ENCODE measurements at regions not wholly inside any gene's neighbourhood (a gene's known extent, or its start where the extent isn't known, plus 50 kb on each side); places are given as distances from the start of the nearest gene placed in this dataset.

GRCh38 chr9:11779971-11780370 is 913.2 kb upstream of the TYRP1 start:
- no peak for TF ChIP-seq CTCF (conservative IDR thresholded peaks at IDR 0.05; ENCODE audit: low read length)
- TF ChIP-seq EZH2phosphoT487 (IDR thresholded peaks at IDR 0.05; ENCODE audit: borderline replicate concordance, low read depth, low read length), result no peak
- DNase-seq (ENCODE audit: low spot score), result no peak
- Histone ChIP-seq H3K27ac (ENCODE audit: low read depth, low read length, poor library complexity, severe bottlenecking) (no peak overlapping the region), H3K79me2 (ENCODE audit: insufficient read depth, low read depth, low read length) (no peaks in the 10 kb centered on the region), H3K9me2 (ENCODE audit: insufficient read depth, low read length) (no peaks in the 10 kb centered on the region), H3K36me3 (ENCODE audit: insufficient read depth, low read length) (no peaks in the 10 kb centered on the region), H4K20me1 (ENCODE audit: insufficient read depth, low read length) (no peaks in the 10 kb centered on the region), H2AFZ (ENCODE audit: low read length) (no peak overlapping the region), H3K4me3 (ENCODE audit: low read depth, low read length, poor library complexity, severe bottlenecking) (no peak overlapping the region), H3K9me3 (ENCODE audit: low read length) (no peaks in the 10 kb centered on the region), H3K4me2 (ENCODE audit: low read length) (no peak overlapping the region), H3K4me1 (ENCODE audit: insufficient read depth, low read length, poor library complexity, severe bottlenecking) (no peaks in the 10 kb centered on the region)
- ChIA-PET POLR2A (interaction anchor here (0.7 kb wide), 1 partner anchor 251 kb away, joined by 3 read pairs; no protein-coding TSS in a partner anchor), CTCF (ENCODE audit: unreplicated experiment) (no interaction called here)
- BruUV-seq (replicated peaks), result no TSS peak
- intact Hi-C loops (cut with micrococcal nuclease; ENCODE audit: unreplicated experiment), result no loop called here

- CTCF ChIA-PET (ENCODE audit: unreplicated experiment), result no interaction called here
- Histone ChIP-seq H3K9me3 (ENCODE audit: low read length) (no peaks in the 10 kb centered on the region), H4K20me1 (ENCODE audit: insufficient read depth, low read length) (no peaks in the 10 kb centered on the region), H3K9me2 (ENCODE audit: insufficient read depth, low read length) (no peaks in the 10 kb centered on the region), H2AFZ (ENCODE audit: low read length) (no peak overlapping the region), H3K79me2 (ENCODE audit: insufficient read depth, low read depth, low read length) (no peaks in the 10 kb centered on the region), H3K4me1 (ENCODE audit: insufficient read depth, low read length, poor library complexity, severe bottlenecking) (no peaks in the 10 kb centered on the region), H3K4me3 (ENCODE audit: low read depth, low read length, poor library complexity, severe bottlenecking) (no peak overlapping the region), H3K4me2 (ENCODE audit: low read length) (no peak overlapping the region), H3K27ac (ENCODE audit: low read depth, low read length, poor library complexity, severe bottlenecking) (no peak overlapping the region), H3K36me3 (ENCODE audit: insufficient read depth, low read length) (no peaks in the 10 kb centered on the region)
- intact Hi-C loops (cut with micrococcal nuclease; ENCODE audit: unreplicated experiment), result no loop called here
- POLR2A ChIA-PET, result no interaction called here
- DNase-seq (ENCODE audit: low spot score), result no peak
- no TSS peak for BruUV-seq (replicated peaks)
- TF ChIP-seq CTCF (conservative IDR thresholded peaks at IDR 0.05; ENCODE audit: low read length), result no peak
- no peak for TF ChIP-seq EZH2phosphoT487 (IDR thresholded peaks at IDR 0.05; ENCODE audit: borderline replicate concordance, low read depth, low read length)
Observed at GRCh38 chr9:11792870-11793269, 900.3 kb upstream of the TYRP1 start.

GRCh38 chr9:11794984-11795383 is 898.2 kb upstream of the TYRP1 start:
- no peaks in the 10 kb centered on the region for H3K9me3 ChIP-seq (ENCODE audit: low read length)
- H3K36me3 ChIP-seq (ENCODE audit: insufficient read depth, low read length), result no peaks in the 10 kb centered on the region
- DNase-seq (ENCODE audit: low spot score), result no peak
- no peak overlapping the region for H2AFZ ChIP-seq (ENCODE audit: low read length)
- ChIA-PET POLR2A (interaction anchor here (0.6 kb wide), 1 partner anchor 1488 kb away, joined by 3 read pairs; no protein-coding TSS in a partner anchor), CTCF (ENCODE audit: unreplicated experiment) (no interaction called here)
- TF ChIP-seq EZH2phosphoT487 (IDR thresholded peaks at IDR 0.05; ENCODE audit: borderline replicate concordance, low read depth, low read length) (no peak), CTCF (conservative IDR thresholded peaks at IDR 0.05; ENCODE audit: low read length) (no peak)
- intact Hi-C loops (cut with micrococcal nuclease; ENCODE audit: unreplicated experiment), result no loop called here
- no peaks in the 10 kb centered on the region for H4K20me1 ChIP-seq (ENCODE audit: insufficient read depth, low read length)
- no peaks in the 10 kb centered on the region for H3K79me2 ChIP-seq (ENCODE audit: insufficient read depth, low read depth, low read length)
- no peak overlapping the region for H3K4me3 ChIP-seq (ENCODE audit: low read depth, low read length, poor library complexity, severe bottlenecking)
- BruUV-seq (replicated peaks), result no TSS peak
- no peaks in the 10 kb centered on the region for H3K4me1 ChIP-seq (ENCODE audit: insufficient read depth, low read length, poor library complexity, severe bottlenecking)
- H3K9me2 ChIP-seq (ENCODE audit: insufficient read depth, low read length), result no peaks in the 10 kb centered on the region
- no peak overlapping the region for H3K4me2 ChIP-seq (ENCODE audit: low read length)
- no peak overlapping the region for H3K27ac ChIP-seq (ENCODE audit: low read depth, low read length, poor library complexity, severe bottlenecking)

All from OCI-LY7 (cell line).